ENCODE measurements at regions not wholly inside any gene's neighbourhood (a gene's known extent, or its start where the extent isn't known, plus 50 kb on each side); places are given as distances from the start of the nearest gene placed in this dataset.
"Not testable (repeated sequence)": the region's sequence is repeated elsewhere in the genome, so short reads cannot be mapped to it uniquely, and the experiment has no call there.

DNA sequence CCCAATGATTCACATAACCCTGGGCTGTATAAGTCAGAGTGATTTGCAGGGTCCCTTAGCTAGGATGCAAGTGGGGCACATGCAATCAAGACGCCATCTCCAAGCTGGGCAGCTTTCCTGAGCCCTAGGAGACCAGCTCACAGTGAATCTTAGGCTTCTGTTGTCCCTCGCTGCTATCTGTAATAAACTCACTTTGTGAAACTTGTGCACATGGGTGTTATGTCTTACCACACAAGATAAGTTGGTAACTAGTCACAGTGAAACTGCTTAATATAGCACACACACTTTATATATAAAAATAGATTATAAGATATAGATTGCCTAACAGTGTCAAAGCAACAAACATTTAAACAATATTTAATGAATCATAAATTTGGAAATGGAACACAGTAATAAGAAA is 658.5 kb downstream of the SLCO4C1 start:
- Histone ChIP-seq H3K4me3 (ENCODE audit: low read depth, low read length) (no peak overlapping the region), H3K27me3 (replicated peaks) (no peaks in the 10 kb centered on the region), H3K36me3 (replicated peaks) (no peaks in the 10 kb centered on the region), H3K27ac (no peak overlapping the region)
- in situ Hi-C loops (cut with HindIII; ENCODE audit: low pct_ligation_motif_present, low sequenced_read_pairs), result no loop called here
- no peak for DNase-seq
- no peak for TF ChIP-seq CTCF (IDR thresholded peaks at IDR 0.05; ENCODE audit: low read depth, low read length, missing control alignments)

DNA sequence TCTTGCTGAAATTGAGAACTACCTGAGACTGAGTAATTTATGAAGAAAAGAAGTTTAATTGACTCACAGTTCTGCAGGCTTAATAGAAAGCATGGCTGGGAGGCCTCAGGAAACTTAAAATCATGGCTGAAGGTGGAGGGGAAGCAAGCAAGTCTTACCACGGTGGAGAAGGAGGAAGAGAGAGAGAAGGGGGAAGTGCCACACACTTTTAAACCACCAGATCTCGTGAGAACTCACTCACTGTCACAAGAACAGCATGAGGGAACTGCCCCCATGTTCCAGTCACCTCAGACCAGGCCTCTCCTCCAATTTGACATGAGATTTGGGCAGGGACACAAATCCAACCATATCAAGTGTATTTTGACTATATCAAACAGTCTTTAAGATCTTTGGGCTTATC is 668.3 kb downstream of the SLCO4C1 start:
- in situ Hi-C loops (cut with HindIII; ENCODE audit: low pct_ligation_motif_present, low sequenced_read_pairs); H3K36me3 ChIP-seq (replicated peaks); DNase-seq; H3K4me3 ChIP-seq (ENCODE audit: low read depth, low read length); H3K27ac ChIP-seq; H3K27me3 ChIP-seq (replicated peaks): not testable (repeated sequence)

DNA sequence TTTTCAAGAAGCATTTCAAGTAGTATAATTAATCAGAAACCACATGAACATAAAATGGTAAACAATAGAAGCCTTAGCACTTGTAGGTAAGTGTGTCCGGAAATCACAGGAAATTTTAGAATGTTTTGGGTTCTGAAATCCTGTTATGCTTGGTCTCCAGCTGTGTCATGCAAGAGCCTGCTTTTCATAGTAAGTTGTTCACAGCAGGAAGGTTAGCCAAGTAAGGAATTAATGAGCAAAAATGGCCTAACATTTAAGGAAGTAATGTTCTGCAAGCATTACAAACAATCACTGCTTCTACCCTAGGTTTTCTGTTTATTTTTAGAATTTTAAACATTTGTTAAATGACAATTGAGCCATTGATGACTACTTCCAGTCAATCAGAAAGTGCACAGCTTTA is 669.5 kb downstream of the SLCO4C1 start:
- DNase-seq, result no peak
- Histone ChIP-seq H3K36me3 (replicated peaks) (no peaks in the 10 kb centered on the region), H3K27me3 (replicated peaks) (no peaks in the 10 kb centered on the region), H3K4me3 (ENCODE audit: low read depth, low read length) (no peak overlapping the region), H3K27ac (no peak overlapping the region)
- no peak for TF ChIP-seq CTCF (IDR thresholded peaks at IDR 0.05; ENCODE audit: low read depth, low read length, missing control alignments)
- in situ Hi-C loops (cut with HindIII; ENCODE audit: low pct_ligation_motif_present, low sequenced_read_pairs), result no loop called here

DNA sequence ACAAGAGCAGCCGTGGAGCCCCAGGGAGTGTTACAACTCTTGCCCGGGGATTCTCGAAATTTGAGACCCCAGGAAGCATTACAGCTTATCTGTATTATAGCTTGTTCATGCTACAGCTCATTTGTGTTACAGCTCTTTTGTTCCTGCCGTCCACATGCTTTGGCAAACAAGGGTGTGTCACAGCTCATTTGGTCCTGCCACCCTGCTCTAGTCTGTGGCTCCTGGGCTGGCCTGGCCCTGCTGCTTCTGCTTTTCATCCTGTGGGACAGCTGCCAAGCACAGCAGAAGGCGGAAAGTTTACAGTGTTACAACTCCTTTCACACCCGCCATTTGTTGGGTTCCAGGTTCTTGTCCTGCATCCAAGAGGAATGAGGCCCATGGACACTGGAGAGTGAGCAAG is 685.0 kb downstream of the SLCO4C1 start:
- H3K27me3 ChIP-seq (replicated peaks), result no peaks in the 10 kb centered on the region
- in situ Hi-C loops (cut with HindIII; ENCODE audit: low pct_ligation_motif_present, low sequenced_read_pairs), result no loop called here
- no peak for TF ChIP-seq CTCF (IDR thresholded peaks at IDR 0.05; ENCODE audit: low read depth, low read length, missing control alignments)

DNA sequence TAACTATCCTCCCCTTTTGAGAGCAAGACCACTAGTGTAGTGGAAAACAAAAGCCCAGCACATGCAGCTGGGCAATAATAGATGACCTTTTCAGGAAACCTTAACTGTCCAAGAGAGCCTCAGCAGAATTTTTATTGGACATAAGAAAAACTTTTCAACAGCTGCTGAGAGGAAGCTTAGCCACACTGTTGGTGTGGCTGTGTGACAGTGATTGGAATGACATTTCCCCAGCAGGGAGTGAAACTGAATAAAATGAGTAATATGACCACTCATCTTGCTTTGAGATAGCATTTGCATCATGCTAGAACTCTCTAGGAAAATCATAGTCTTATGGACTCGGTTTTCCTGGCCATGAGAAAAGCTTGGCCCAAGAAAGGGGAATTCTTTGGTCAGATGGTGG is 687.8 kb downstream of the SLCO4C1 start:
- DNase-seq, result no peak
- Histone ChIP-seq H3K27ac (no peak overlapping the region), H3K27me3 (replicated peaks) (no peaks in the 10 kb centered on the region), H3K36me3 (replicated peaks) (no peaks in the 10 kb centered on the region), H3K4me3 (ENCODE audit: low read depth, low read length) (no peak overlapping the region)
- in situ Hi-C loops (cut with HindIII; ENCODE audit: low pct_ligation_motif_present, low sequenced_read_pairs), result no loop called here
- no peak for TF ChIP-seq CTCF (IDR thresholded peaks at IDR 0.05; ENCODE audit: low read depth, low read length, missing control alignments)

More for the DNA sequence above, 685.0 kb downstream of the SLCO4C1 start:
- no peaks in the 10 kb centered on the region for H3K36me3 ChIP-seq (replicated peaks)
- H3K4me3 ChIP-seq (ENCODE audit: low read depth, low read length), result no peak overlapping the region
- no peak for DNase-seq
- H3K27ac ChIP-seq, result no peak overlapping the region

DNA sequence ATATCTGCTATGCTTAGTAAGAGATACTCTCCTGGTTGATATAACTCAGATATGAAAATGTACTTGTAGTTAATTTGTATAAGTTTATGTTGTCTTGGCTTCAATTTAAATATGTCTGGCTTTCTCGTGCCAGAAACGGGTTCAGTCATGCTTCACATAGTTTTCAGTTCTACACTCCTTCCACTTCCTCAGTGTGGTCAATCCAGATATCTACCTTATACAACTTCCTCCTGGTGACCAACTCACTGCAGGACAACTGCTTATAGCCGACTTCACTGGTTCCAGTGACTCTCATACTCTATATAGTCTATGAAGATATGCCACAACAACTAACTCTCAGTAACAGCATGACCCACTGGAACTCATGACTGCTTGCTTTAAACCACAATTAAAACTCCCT is 690.4 kb downstream of the SLCO4C1 start:
- Histone ChIP-seq H3K27ac (no peak overlapping the region), H3K27me3 (replicated peaks) (no peaks in the 10 kb centered on the region), H3K4me3 (ENCODE audit: low read depth, low read length) (no peak overlapping the region), H3K36me3 (replicated peaks) (no peaks in the 10 kb centered on the region)
- DNase-seq, result no peak
- in situ Hi-C loops (cut with HindIII; ENCODE audit: low pct_ligation_motif_present, low sequenced_read_pairs), result no loop called here
- no peak for TF ChIP-seq CTCF (IDR thresholded peaks at IDR 0.05; ENCODE audit: low read depth, low read length, missing control alignments)
